Liver (tissue), 8 donors: ENCODE measurements at regions not wholly inside any gene's neighbourhood (a gene's known extent, or its start where the extent isn't known, plus 50 kb on each side); places are given as distances from the start of the nearest gene placed in this dataset.

Experiments
- DNase-seq: peaks from one replicate; pipeline ENCODE4 v3.0.0-alpha.2; 2017; ENCODE audit warnings: low spot score
- H3K27ac ChIP-seq, 2 donors: one replicate each; pipeline ENCODE4 v1.7.0; 2013; ENCODE audit warnings: inconsistent platforms in 2 of 2, low read length in 2 of 2, control low read depth in 1 of 2, low read depth in 1 of 2, mild to moderate bottlenecking in 1 of 2
- H3K27me3 ChIP-seq, 4 donors: one replicate each; pipeline versions ENCODE4 v1.6.1 to v1.7.0; 2013; ENCODE audit warnings: low read length in 3 of 4, inconsistent platforms in 1 of 4, mild to moderate bottlenecking in 1 of 4, moderate library complexity in 1 of 4; ENCODE audit not compliant: control insufficient read depth in 4 of 4, insufficient read depth in 4 of 4
- H3K36me3 ChIP-seq, 4 donors: one replicate each; pipeline versions ENCODE4 v1.6.1 to v1.7.0; 2013; ENCODE audit warnings: low read length in 3 of 4, mild to moderate bottlenecking in 3 of 4, low read depth in 1 of 4, moderate library complexity in 1 of 4; ENCODE audit not compliant: control insufficient read depth in 4 of 4, insufficient read depth in 3 of 4
- H3K4me1 ChIP-seq, 4 donors: one replicate each; pipeline versions ENCODE4 v1.6.1 to v1.7.0; 2013; ENCODE audit warnings: low read length in 3 of 4, mild to moderate bottlenecking in 3 of 4, moderate library complexity in 1 of 4; ENCODE audit not compliant: control insufficient read depth in 4 of 4, insufficient read depth in 4 of 4
- H3K4me3 ChIP-seq, 3 donors: one replicate each; pipeline versions ENCODE4 v1.6.1 to v1.7.0; 2013; ENCODE audit warnings: low read length in 3 of 3, control low read depth in 1 of 3, low read depth in 1 of 3, mild to moderate bottlenecking in 1 of 3
- H3K9ac ChIP-seq, 2 donors: one replicate each; pipeline ENCODE4 v1.7.0; 2013; ENCODE audit warnings: low read length in 2 of 2, mild to moderate bottlenecking in 2 of 2, moderate library complexity in 2 of 2, control low read depth in 1 of 2, low read depth in 1 of 2
- H3K9me3 ChIP-seq, 4 donors: one replicate each; pipeline versions ENCODE4 v1.6.1 to v1.7.0; 2013; ENCODE audit warnings: low read length in 3 of 4; ENCODE audit not compliant: control insufficient read depth in 4 of 4
- ATF3 ChIP-seq: IDR thresholded peaks from 2 replicates; pipeline ENCODE4 v1.6.1; 2016; ENCODE audit warnings: antibody characterized with exemption
- EGR1 ChIP-seq, 2 donors: IDR thresholded peaks; 2 replicates each; pipeline ENCODE4 v1.6.1; 2016 to 2018; ENCODE audit warnings: antibody characterized with exemption in 2 of 2, low read depth in 2 of 2
- FOXA1 ChIP-seq: IDR thresholded peaks from 2 replicates; pipeline ENCODE4 v1.6.1; 2016; ENCODE audit warnings: antibody characterized with exemption
- FOXA2 ChIP-seq: IDR thresholded peaks from 2 replicates; pipeline ENCODE4 v1.6.1; 2016; ENCODE audit warnings: antibody characterized with exemption
- HNF4A ChIP-seq, 2 donors: conservative IDR thresholded peaks; 2 replicates each; pipeline ENCODE4 v1.6.1; 2016; ENCODE audit warnings: antibody characterized with exemption in 2 of 2, mild to moderate bottlenecking in 2 of 2
- JUND ChIP-seq, 2 donors: IDR thresholded peaks; 2 replicates each; pipeline ENCODE4 v1.6.1; 2016; ENCODE audit warnings: antibody characterized with exemption in 2 of 2
- NR2F2 ChIP-seq: IDR thresholded peaks from 2 replicates; pipeline ENCODE4 v1.6.1; 2016; ENCODE audit warnings: antibody characterized with exemption
- RAD21 ChIP-seq, 2 donors: IDR thresholded peaks; 2 replicates each; pipeline ENCODE4 v1.6.1; 2016; ENCODE audit warnings: antibody characterized with exemption in 2 of 2, mild to moderate bottlenecking in 2 of 2
- REST ChIP-seq: IDR thresholded peaks from 2 replicates; pipeline ENCODE4 v1.6.1; 2016; ENCODE audit warnings: antibody characterized with exemption, mild to moderate bottlenecking
- RXRA ChIP-seq, 2 donors: IDR thresholded peaks; 2 replicates each; pipeline ENCODE4 v1.6.1; 2017 to 2018; ENCODE audit warnings: antibody characterized with exemption in 2 of 2, mild to moderate bottlenecking in 1 of 2
- SP1 ChIP-seq: IDR thresholded peaks from 2 replicates; pipeline ENCODE4 v1.6.1; 2018; ENCODE audit warnings: antibody characterized with exemption, mild to moderate bottlenecking
- TAF1 ChIP-seq: conservative IDR thresholded peaks from 2 replicates; pipeline ENCODE4 v1.6.1; 2016; ENCODE audit warnings: antibody characterized with exemption, mild to moderate bottlenecking
- YY1 ChIP-seq: IDR thresholded peaks from 2 replicates; pipeline ENCODE4 v1.6.1; 2016; ENCODE audit warnings: antibody characterized with exemption, mild to moderate bottlenecking
- ZBTB33 ChIP-seq: IDR thresholded peaks from 2 replicates; pipeline ENCODE4 v1.6.1; 2016; ENCODE audit warnings: antibody characterized with exemption
- WGBS: extraction: QIAGEN DNeasy Blood & Tissue Kit; methylation state at CpG from one replicate; pipeline ENCODE4 v1.1.7; 2013; 5-methylcytosine and 5-hydroxymethylcytosine counted together
- TF ChIP-seq, protein P1 (sequence below): IDR thresholded peaks from 2 replicates; pipeline ENCODE4 v1.6.1; 2016; ENCODE audit warnings: antibody characterized with exemption
- TF ChIP-seq, protein P2 (sequence below): fragments of 150-350 bp; IDR thresholded peaks from 2 replicates; pipeline ENCODE4 v1.5.1; 2017; ENCODE audit warnings: improper control_type of control experiment, low read depth, low read length; ENCODE audit not compliant: missing input control
- donor health status: healthy.
- donor health status: healthy.
- donor health status: healthy.
- donor health status: healthy.
- donor health status: healthy.

DNA sequence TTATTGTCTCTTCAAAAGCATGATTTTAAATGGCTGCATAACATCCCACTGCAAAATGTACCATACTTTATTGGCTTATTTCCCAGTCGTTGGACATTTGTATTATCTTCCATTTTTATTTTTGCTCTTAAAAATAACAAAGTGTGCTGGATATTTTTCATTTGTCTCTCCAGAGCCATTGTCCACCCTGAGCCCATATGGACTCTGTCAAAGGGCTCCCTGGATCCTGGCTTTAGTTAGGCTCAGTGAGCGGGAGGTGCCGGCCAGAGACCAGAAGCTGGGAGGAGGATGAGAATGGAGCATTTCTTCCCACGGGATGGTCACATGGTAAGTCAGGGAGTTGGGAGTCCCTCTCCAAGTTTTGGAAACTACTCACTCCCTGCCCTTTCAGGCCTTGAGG lies 296.9 kb downstream of the NUAK1 start:
- no peaks in the 10 kb centered on the region for H3K36me3 ChIP-seq

DNA sequence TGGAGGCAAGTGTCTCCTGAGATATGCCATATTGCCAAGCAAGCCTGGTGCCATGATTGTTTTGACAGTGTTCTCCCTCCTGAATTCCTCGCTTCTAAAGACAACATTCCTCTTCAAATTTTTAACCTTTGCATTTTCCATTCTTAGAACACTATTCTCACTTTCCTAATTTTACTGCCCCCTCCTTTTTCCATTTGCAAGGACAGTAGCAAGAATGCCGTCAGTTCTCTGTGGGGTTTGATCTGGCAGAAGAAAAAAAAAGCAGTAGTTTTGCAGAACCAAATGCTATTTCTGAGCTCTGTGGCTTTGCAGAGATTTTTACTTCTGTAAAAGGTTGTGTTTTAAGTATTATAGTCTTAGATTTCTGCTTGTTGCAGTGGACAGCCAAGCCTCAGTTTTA lies 295.2 kb downstream of the NUAK1 start:
- TF ChIP-seq REST: no peak
- TF ChIP-seq JUND (IDR thresholded peaks at IDR 0.05): no peak
- TF ChIP-seq NR2F2: no peak
- TF ChIP-seq, protein P1, sequence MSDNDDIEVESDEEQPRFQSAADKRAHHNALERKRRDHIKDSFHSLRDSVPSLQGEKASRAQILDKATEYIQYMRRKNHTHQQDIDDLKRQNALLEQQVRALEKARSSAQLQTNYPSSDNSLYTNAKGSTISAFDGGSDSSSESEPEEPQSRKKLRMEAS: no peak
- TF ChIP-seq YY1: no peak
- TF ChIP-seq ZBTB33: no peak
- TF ChIP-seq, protein P2, sequence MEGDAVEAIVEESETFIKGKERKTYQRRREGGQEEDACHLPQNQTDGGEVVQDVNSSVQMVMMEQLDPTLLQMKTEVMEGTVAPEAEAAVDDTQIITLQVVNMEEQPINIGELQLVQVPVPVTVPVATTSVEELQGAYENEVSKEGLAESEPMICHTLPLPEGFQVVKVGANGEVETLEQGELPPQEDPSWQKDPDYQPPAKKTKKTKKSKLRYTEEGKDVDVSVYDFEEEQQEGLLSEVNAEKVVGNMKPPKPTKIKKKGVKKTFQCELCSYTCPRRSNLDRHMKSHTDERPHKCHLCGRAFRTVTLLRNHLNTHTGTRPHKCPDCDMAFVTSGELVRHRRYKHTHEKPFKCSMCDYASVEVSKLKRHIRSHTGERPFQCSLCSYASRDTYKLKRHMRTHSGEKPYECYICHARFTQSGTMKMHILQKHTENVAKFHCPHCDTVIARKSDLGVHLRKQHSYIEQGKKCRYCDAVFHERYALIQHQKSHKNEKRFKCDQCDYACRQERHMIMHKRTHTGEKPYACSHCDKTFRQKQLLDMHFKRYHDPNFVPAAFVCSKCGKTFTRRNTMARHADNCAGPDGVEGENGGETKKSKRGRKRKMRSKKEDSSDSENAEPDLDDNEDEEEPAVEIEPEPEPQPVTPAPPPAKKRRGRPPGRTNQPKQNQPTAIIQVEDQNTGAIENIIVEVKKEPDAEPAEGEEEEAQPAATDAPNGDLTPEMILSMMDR: no peak
- TF ChIP-seq RAD21 (IDR thresholded peaks at IDR 0.05): no peak
- no peak for TF ChIP-seq EGR1 (IDR thresholded peaks at IDR 0.05; ENCODE audit: low read depth in 2 of 2)
- TF ChIP-seq FOXA2: no peak
- TF ChIP-seq HNF4A (conservative IDR thresholded peaks at IDR 0.05): no peak
- no peak for TF ChIP-seq SP1
- no peak for TF ChIP-seq FOXA1
- TF ChIP-seq ATF3: no peak
- TF ChIP-seq TAF1: no peak
- TF ChIP-seq RXRA (IDR thresholded peaks at IDR 0.05): no peak
- DNase-seq: no peak
- H3K27ac ChIP-seq: no peak overlapping the region

More for the DNA sequence above, 296.9 kb downstream of the NUAK1 start:
- TF ChIP-seq RAD21 (IDR thresholded peaks at IDR 0.05) (no peak), HNF4A (conservative IDR thresholded peaks at IDR 0.05) (no peak)
- H3K27ac ChIP-seq: no peak overlapping the region
- no peak for DNase-seq
- WGBS: 78% methylated on average over 4 of the region's 4 CpGs
- H3K9me3 ChIP-seq: no peaks in the 10 kb centered on the region
- H3K27me3 ChIP-seq: no peaks in the 10 kb centered on the region
- H3K4me1 ChIP-seq: no peaks in the 10 kb centered on the region
- H3K4me3 ChIP-seq: no peak overlapping the region
- no peak overlapping the region for H3K9ac ChIP-seq

More for the DNA sequence above, 295.2 kb downstream of the NUAK1 start:
- no peak overlapping the region for H3K9ac ChIP-seq
- H3K27me3 ChIP-seq: no peaks in the 10 kb centered on the region
- H3K4me1 ChIP-seq: no peaks in the 10 kb centered on the region
- H3K4me3 ChIP-seq: no peak overlapping the region
- H3K9me3 ChIP-seq: no peaks in the 10 kb centered on the region
- no peaks in the 10 kb centered on the region for H3K36me3 ChIP-seq
- whole genome bisulfite sequencing: 92% methylated on average over 2 of the region's 2 CpGs
